Loucy (cell line): ENCODE measurements at regions not wholly inside any gene's neighbourhood (a gene's known extent, or its start where the extent isn't known, plus 50 kb on each side); places are given as distances from the start of the nearest gene placed in this dataset.

ENCODE experiments used
- CTCF ChIP-seq: fragments of 200-600 bp; sonication (generic); conservative IDR thresholded peaks from 2 replicates; pipeline ENCODE4 v1.5.1; 2014; ENCODE audit warnings: mild to moderate bottlenecking, antibody characterized with exemption, low read length
- EZH2phosphoT487 ChIP-seq: fragments of 200-600 bp; IDR thresholded peaks from 2 replicates; pipeline ENCODE4 v1.6.1; 2018; ENCODE audit warnings: antibody characterized with exemption, mild to moderate bottlenecking, moderate library complexity, borderline replicate concordance

- TF ChIP-seq CTCF, result no peak
- TF ChIP-seq EZH2phosphoT487, result no peak
These were observed 900.3 kb downstream of the BCL11A start for GRCh38 chr2:59653164-59653563.
